ENCODE measurements at regions not wholly inside any gene's neighbourhood (a gene's known extent, or its start where the extent isn't known, plus 50 kb on each side); places are given as distances from the start of the nearest gene placed in this dataset.

GRCh38 chr10:28973309-28973972, 296.1 kb downstream of the BAMBI start:
- Histone ChIP-seq H3K9me3 (ENCODE audit: insufficient read depth, low read length) (0 out of 2 replicates have a peak, but pooled peaks cover 8% of the 10 kb centered on the region), H3K4me3 (ENCODE audit: insufficient read length, low read depth) (no peak overlapping the region), H3K36me3 (ENCODE audit: insufficient read depth, insufficient read length, low read length) (no peaks in the 10 kb centered on the region), H3K4me1 (ENCODE audit: insufficient read depth, insufficient read length) (no peaks in the 10 kb centered on the region), H3K27me3 (ENCODE audit: insufficient read depth, insufficient read length) (no peaks in the 10 kb centered on the region), H3K9ac (ENCODE audit: insufficient read length, low read depth) (no peak overlapping the region)
- TF ChIP-seq ZNF274 (IDR thresholded peaks at IDR 0.05; ENCODE audit: low read depth, low read length) (no peak), SUZ12 (IDR thresholded peaks at IDR 0.05; ENCODE audit: extremely low read depth, insufficient read depth, insufficient read length) (no peak), YY1 (IDR thresholded peaks at IDR 0.05; ENCODE audit: insufficient read depth, insufficient read length) (no peak)
- no peak for DNase-seq (ENCODE audit: low read depth, low spot score)

DNA sequence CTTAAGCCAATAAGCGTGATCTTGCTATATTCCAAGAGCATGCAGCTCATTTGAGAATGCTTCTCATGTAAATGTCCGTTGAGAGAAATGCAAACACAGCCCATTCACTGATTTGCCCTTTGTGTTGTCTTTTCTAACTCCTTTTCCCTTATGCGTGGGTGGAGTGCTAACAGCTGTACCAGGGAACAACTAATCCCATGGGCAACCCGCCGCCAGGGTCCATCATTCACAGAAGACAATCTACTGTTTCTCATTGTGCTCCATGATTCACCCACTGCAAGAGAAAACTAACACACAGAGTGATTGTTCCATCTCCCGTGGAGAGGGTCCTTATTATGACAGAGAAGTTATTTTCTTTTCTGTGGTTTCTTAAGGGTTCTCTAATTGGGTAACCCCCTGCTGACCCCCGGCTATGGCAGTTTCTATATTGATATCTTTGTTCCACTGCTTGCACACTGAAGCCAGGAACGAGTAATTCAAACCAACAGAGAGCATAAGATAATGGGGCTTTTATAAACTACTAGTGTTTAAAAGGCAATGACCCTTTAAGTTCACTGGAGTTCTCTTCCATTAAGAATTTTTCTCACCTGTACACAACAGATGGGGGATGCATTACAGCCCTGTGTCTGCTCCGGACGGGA, 298.7 kb downstream of the BAMBI start:
- TF ChIP-seq ZNF274 (IDR thresholded peaks at IDR 0.05; ENCODE audit: low read depth, low read length): no peak
- TF ChIP-seq YY1 (IDR thresholded peaks at IDR 0.05; ENCODE audit: insufficient read depth, insufficient read length): no peak
- no peak for TF ChIP-seq SUZ12 (IDR thresholded peaks at IDR 0.05; ENCODE audit: extremely low read depth, insufficient read depth, insufficient read length)
- Histone ChIP-seq H3K9me3 (ENCODE audit: insufficient read depth, low read length) (0 out of 2 replicates have a peak, but pooled peaks cover 8% of the 10 kb centered on the region), H3K4me3 (ENCODE audit: insufficient read length, low read depth) (no peak overlapping the region), H3K9ac (ENCODE audit: insufficient read length, low read depth) (no peak overlapping the region), H3K36me3 (ENCODE audit: insufficient read depth, insufficient read length, low read length) (no peaks in the 10 kb centered on the region), H3K27me3 (ENCODE audit: insufficient read depth, insufficient read length) (no peaks in the 10 kb centered on the region), H3K4me1 (ENCODE audit: insufficient read depth, insufficient read length) (no peaks in the 10 kb centered on the region)
- DNase-seq (ENCODE audit: low read depth, low spot score): peak; percentile 39

DNA sequence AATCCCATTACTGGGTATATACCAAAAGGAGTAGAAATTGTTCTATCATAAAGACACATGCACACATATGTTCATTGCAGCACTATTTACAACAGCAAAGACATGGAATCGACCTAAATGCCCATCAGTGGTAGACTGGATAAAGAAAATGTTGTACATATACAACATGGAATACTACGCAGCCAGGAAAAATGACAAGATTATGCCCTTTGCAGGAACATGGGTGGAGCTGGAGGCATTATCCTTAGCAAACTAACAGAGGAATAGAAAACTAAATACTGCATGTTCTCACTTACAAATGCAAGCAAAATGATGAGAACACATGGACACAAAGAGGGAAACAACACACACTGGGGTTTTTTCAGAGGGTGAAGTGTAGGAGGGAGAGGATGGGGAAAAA, 300.2 kb downstream of the BAMBI start:
- no peak for DNase-seq (ENCODE audit: low read depth, low spot score)
- H3K9me3 ChIP-seq (ENCODE audit: insufficient read depth, low read length): 0 out of 2 replicates have a peak, but pooled peaks cover 8% of the 10 kb centered on the region
- H3K4me3 ChIP-seq (ENCODE audit: insufficient read length, low read depth): no peak overlapping the region
- H3K9ac ChIP-seq (ENCODE audit: insufficient read length, low read depth): no peak overlapping the region
- no peaks in the 10 kb centered on the region for H3K4me1 ChIP-seq (ENCODE audit: insufficient read depth, insufficient read length)
- TF ChIP-seq SUZ12 (IDR thresholded peaks at IDR 0.05; ENCODE audit: extremely low read depth, insufficient read depth, insufficient read length) (no peak), YY1 (IDR thresholded peaks at IDR 0.05; ENCODE audit: insufficient read depth, insufficient read length) (no peak), ZNF274 (IDR thresholded peaks at IDR 0.05; ENCODE audit: low read depth, low read length) (no peak)
- no peaks in the 10 kb centered on the region for H3K36me3 ChIP-seq (ENCODE audit: insufficient read depth, insufficient read length, low read length)
- H3K27me3 ChIP-seq (ENCODE audit: insufficient read depth, insufficient read length): no peaks in the 10 kb centered on the region

DNA sequence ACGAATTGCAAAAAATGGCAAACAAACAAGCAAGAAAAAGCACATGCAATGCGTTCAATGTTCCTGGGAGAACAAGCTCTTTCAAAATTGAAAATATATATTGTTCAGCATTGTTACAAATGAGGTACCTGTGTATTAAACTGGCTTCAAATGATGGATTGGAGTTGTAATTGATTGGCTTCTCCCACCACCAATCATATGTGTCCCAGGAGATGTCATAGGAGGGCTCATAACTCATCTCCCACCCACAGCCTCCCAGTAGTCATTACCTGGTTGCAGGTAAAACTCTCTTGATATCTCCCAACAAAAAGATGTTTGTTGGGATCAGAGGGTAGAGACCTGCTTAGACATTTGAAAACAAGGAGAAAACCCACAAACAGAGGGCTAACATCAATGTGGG, 302.9 kb downstream of the BAMBI start:
- no peaks in the 10 kb centered on the region for H3K36me3 ChIP-seq (ENCODE audit: insufficient read depth, insufficient read length, low read length)
- no peaks in the 10 kb centered on the region for H3K27me3 ChIP-seq (ENCODE audit: insufficient read depth, insufficient read length)
- H3K4me3 ChIP-seq (ENCODE audit: insufficient read length, low read depth): no peak overlapping the region
- no peak for DNase-seq (ENCODE audit: low read depth, low spot score)
- H3K9ac ChIP-seq (ENCODE audit: insufficient read length, low read depth): no peak overlapping the region
- TF ChIP-seq ZNF274 (IDR thresholded peaks at IDR 0.05; ENCODE audit: low read depth, low read length): no peak
- no peak for TF ChIP-seq SUZ12 (IDR thresholded peaks at IDR 0.05; ENCODE audit: extremely low read depth, insufficient read depth, insufficient read length)
- no peak for TF ChIP-seq YY1 (IDR thresholded peaks at IDR 0.05; ENCODE audit: insufficient read depth, insufficient read length)
- H3K4me1 ChIP-seq (ENCODE audit: insufficient read depth, insufficient read length): peaks cover 3% of the 10 kb centered on the region
- 0 out of 2 replicates have a peak, but pooled peaks cover 8% of the 10 kb centered on the region for H3K9me3 ChIP-seq (ENCODE audit: insufficient read depth, low read length)

DNA sequence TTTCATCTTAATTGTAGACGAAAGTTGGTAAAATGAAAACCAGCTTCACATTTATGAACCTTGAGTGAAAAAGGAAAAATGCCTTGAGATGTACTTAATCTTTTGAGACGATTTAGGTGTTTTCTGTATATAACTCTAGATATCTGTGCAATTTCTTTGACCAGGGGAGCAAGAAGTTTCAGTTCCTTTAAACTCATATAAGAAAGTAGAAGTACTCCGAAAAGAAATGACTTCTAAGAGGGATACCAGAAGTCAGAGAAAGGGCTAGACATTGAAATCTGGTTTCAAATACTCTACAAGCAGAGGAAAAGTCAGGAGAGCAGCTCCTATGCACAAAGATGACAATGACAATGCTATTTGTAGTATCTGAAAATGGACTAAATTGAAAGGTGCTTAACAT, 303.7 kb downstream of the BAMBI start:
- no peak overlapping the region for H3K4me3 ChIP-seq (ENCODE audit: insufficient read length, low read depth)
- no peaks in the 10 kb centered on the region for H3K36me3 ChIP-seq (ENCODE audit: insufficient read depth, insufficient read length, low read length)
- peaks cover 3% of the 10 kb centered on the region for H3K4me1 ChIP-seq (ENCODE audit: insufficient read depth, insufficient read length)
- 0 out of 2 replicates have a peak, but pooled peaks cover 8% of the 10 kb centered on the region for H3K9me3 ChIP-seq (ENCODE audit: insufficient read depth, low read length)
- DNase-seq (ENCODE audit: low read depth, low spot score): no peak
- TF ChIP-seq SUZ12 (IDR thresholded peaks at IDR 0.05; ENCODE audit: extremely low read depth, insufficient read depth, insufficient read length) (no peak), YY1 (IDR thresholded peaks at IDR 0.05; ENCODE audit: insufficient read depth, insufficient read length) (no peak), ZNF274 (IDR thresholded peaks at IDR 0.05; ENCODE audit: low read depth, low read length) (no peak)
- H3K9ac ChIP-seq (ENCODE audit: insufficient read length, low read depth): no peak overlapping the region
- no peaks in the 10 kb centered on the region for H3K27me3 ChIP-seq (ENCODE audit: insufficient read depth, insufficient read length)

GRCh38 chr10:28982974-28983373, 305.7 kb downstream of the BAMBI start:
- H3K9me3 ChIP-seq (ENCODE audit: insufficient read depth, low read length): no peaks in the 10 kb centered on the region
- no peak for DNase-seq (ENCODE audit: low read depth, low spot score)
- no peaks in the 10 kb centered on the region for H3K27me3 ChIP-seq (ENCODE audit: insufficient read depth, insufficient read length)
- peaks cover 3% of the 10 kb centered on the region for H3K4me1 ChIP-seq (ENCODE audit: insufficient read depth, insufficient read length)
- TF ChIP-seq ZNF274 (IDR thresholded peaks at IDR 0.05; ENCODE audit: low read depth, low read length): no peak
- TF ChIP-seq YY1 (IDR thresholded peaks at IDR 0.05; ENCODE audit: insufficient read depth, insufficient read length): no peak
- no peak for TF ChIP-seq SUZ12 (IDR thresholded peaks at IDR 0.05; ENCODE audit: extremely low read depth, insufficient read depth, insufficient read length)
- no peak overlapping the region for H3K4me3 ChIP-seq (ENCODE audit: insufficient read length, low read depth)
- H3K9ac ChIP-seq (ENCODE audit: insufficient read length, low read depth): no peak overlapping the region
- H3K36me3 ChIP-seq (ENCODE audit: insufficient read depth, insufficient read length, low read length): no peaks in the 10 kb centered on the region

- no peak overlapping the region for H3K4me3 ChIP-seq (ENCODE audit: insufficient read length, low read depth)
- no peak overlapping the region for H3K9ac ChIP-seq (ENCODE audit: insufficient read length, low read depth)
- no peak for TF ChIP-seq YY1 (IDR thresholded peaks at IDR 0.05; ENCODE audit: insufficient read depth, insufficient read length)
- no peak for TF ChIP-seq ZNF274 (IDR thresholded peaks at IDR 0.05; ENCODE audit: low read depth, low read length)
- TF ChIP-seq SUZ12 (IDR thresholded peaks at IDR 0.05; ENCODE audit: extremely low read depth, insufficient read depth, insufficient read length): no peak
- DNase-seq (ENCODE audit: low read depth, low spot score): no peak
- H3K36me3 ChIP-seq (ENCODE audit: insufficient read depth, insufficient read length, low read length): no peaks in the 10 kb centered on the region
- H3K9me3 ChIP-seq (ENCODE audit: insufficient read depth, low read length): no peaks in the 10 kb centered on the region
- H3K27me3 ChIP-seq (ENCODE audit: insufficient read depth, insufficient read length): no peaks in the 10 kb centered on the region
- H3K4me1 ChIP-seq (ENCODE audit: insufficient read depth, insufficient read length): peaks cover 3% of the 10 kb centered on the region
These were observed 305.1 kb upstream of the LYZL1 start for GRCh38 chr10:28983799-28984198.
